Astrocyte of the spinal cord (primary cell): ENCODE measurements at regions not wholly inside any gene's neighbourhood (a gene's known extent, or its start where the extent isn't known, plus 50 kb on each side); places are given as distances from the start of the nearest gene placed in this dataset.

Source experiments
- DNase-seq: peaks from one replicate; pipeline ENCODE4 v3.0.0; 2011; ENCODE audit warnings: low read depth, low spot score
- H3K4me3 ChIP-seq: 2 replicates; pipeline ENCODE4 v1.5.1; 2011; ENCODE audit warnings: low read depth, mild to moderate bottlenecking, low read length, moderate library complexity
- in situ Hi-C: cut with HindIII; loops from 2 replicates; pipeline ENCODE4 v1.10.0; 2017; ENCODE audit warnings: low sequenced_read_pairs
- TF ChIP-seq, protein P1 (sequence below): IDR thresholded peaks from 2 replicates; pipeline ENCODE4 v1.5.1; 2012; ENCODE audit warnings: low read depth, mild to moderate bottlenecking, low read length, inconsistent platforms

DNA sequence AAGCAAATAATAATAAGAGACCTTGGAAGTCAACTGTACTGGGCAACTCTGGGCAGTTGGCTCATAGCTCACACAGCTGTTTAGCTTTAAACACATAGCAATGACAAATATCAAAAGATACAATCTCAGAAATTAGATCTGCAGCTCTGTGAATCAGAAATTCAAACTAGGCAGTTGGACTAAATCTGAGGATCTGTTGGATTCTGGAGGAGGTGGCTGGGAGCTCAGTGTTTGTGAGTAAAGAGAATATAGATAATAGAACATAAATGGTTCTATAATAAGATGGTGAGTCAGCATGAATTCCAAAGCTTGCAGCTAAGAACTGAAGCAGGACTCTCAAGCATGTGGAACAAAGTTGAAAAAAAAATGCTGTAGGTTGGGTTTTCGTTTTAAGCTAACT, 1949.4 kb upstream of the SEL1L start:
- peak; percentile 28 for DNase-seq
- in situ Hi-C loops: no loop called here
- H3K4me3 ChIP-seq: no peak overlapping the region
- TF ChIP-seq, protein P1, sequence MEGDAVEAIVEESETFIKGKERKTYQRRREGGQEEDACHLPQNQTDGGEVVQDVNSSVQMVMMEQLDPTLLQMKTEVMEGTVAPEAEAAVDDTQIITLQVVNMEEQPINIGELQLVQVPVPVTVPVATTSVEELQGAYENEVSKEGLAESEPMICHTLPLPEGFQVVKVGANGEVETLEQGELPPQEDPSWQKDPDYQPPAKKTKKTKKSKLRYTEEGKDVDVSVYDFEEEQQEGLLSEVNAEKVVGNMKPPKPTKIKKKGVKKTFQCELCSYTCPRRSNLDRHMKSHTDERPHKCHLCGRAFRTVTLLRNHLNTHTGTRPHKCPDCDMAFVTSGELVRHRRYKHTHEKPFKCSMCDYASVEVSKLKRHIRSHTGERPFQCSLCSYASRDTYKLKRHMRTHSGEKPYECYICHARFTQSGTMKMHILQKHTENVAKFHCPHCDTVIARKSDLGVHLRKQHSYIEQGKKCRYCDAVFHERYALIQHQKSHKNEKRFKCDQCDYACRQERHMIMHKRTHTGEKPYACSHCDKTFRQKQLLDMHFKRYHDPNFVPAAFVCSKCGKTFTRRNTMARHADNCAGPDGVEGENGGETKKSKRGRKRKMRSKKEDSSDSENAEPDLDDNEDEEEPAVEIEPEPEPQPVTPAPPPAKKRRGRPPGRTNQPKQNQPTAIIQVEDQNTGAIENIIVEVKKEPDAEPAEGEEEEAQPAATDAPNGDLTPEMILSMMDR: no peak

DNA sequence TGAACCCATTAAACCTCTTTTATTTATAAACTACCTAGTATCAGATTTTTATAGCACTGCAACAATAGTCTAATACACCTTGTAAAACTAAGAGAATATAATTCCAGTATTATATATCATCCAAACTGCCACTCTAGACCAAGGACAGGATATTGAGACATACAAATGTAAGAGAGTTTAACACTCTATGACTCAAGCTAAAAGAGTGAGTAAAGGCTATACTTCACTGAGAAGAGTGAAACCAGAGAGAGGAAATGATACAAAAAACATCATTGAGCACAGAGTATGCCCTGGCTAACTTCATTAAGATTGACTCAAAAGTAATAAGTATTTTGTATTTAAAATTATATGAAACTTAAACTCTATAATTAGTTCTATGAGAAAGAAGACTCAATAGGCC, 1951.9 kb upstream of the SEL1L start:
- TF ChIP-seq, protein P1: no peak
- DNase-seq: no peak
- in situ Hi-C loops: no loop called here
- no peak overlapping the region for H3K4me3 ChIP-seq

DNA sequence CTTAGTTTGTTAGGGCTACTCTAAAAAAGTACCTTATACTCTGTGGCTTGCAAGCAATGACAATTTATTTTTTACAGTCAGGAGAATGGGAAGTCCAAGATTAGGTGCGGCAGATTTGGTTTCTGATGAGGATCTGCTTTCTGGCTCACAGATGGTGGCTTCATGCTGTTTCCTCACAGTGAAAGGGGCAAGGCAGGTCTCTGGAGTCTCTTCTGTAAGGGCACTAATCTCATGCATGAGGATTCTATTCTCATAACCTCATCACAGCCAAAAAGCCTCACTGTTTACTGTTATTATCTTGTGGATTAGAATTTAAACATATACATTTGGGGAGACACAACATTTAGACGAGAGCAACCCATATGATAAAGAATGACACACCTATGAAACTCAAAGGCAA, 1957.4 kb upstream of the SEL1L start:
- no peak overlapping the region for H3K4me3 ChIP-seq
- TF ChIP-seq, protein P1: no peak
- no peak for DNase-seq
- in situ Hi-C loops: no loop called here

DNA sequence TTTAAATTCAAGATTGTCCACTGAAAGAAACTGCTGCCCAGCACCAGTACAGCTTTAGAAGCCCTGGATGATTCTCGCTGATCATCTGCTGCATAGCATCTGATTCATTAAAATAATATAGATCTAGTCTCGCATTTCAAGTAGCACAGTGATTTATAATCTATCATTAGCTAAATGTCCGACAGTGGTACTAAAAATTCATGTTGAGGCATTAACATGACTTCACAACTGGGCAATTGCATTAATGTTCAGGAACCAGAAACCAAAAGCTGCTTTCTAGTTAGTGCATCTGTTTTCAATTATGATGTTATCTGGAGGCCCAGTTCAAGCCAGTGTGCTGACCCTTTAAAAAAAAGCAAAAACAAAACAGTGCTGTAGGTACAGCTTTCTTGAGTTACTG, 1987.2 kb upstream of the SEL1L start:
- peak; percentile 64 for DNase-seq
- no peak overlapping the region for H3K4me3 ChIP-seq
- in situ Hi-C loops: no loop called here
- TF ChIP-seq, protein P1: no peak

DNA sequence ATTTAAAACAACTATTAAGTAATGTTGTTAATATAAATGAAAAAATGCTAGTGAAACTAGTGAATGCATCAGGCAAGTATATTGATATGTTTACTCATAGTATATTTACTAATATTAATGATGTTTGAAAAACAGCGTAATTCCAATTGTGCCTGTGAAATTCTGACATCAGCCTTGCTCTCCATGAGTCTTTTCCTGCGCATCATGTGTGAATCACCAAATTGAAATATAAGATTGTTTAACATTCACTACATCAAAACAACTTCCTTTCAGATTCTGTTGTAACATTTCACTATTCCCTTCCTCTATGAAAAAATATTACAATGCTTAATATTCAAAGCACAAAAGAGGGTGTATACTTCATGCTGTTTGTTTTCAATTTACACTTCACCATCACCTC, 1995.9 kb upstream of the SEL1L start:
- H3K4me3 ChIP-seq: no peak overlapping the region
- in situ Hi-C loops: no loop called here
- DNase-seq: no peak
- TF ChIP-seq, protein P1: no peak

DNA sequence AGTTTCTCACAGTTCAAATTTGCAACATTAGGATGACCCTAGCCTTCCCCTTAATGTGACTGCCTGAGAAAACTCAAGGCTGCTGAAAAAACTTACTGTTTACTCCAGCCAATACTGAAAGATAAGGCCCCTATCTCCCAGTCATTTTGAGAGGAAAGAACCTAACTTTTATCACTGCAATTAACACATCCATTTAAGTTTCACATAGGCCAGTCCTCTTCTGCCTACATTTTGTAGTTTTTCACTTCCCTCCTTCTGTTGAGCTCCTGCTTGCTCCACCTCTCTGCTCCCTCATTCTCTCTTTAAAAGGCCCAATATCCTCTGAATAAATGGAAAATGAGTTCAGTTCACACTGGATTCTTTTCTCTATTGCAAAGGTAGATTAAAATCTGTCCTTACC, 1996.2 kb upstream of the FLRT2 start:
- TF ChIP-seq, protein P1: no peak
- in situ Hi-C loops: no loop called here
- no peak for DNase-seq
- H3K4me3 ChIP-seq: no peak overlapping the region

DNA sequence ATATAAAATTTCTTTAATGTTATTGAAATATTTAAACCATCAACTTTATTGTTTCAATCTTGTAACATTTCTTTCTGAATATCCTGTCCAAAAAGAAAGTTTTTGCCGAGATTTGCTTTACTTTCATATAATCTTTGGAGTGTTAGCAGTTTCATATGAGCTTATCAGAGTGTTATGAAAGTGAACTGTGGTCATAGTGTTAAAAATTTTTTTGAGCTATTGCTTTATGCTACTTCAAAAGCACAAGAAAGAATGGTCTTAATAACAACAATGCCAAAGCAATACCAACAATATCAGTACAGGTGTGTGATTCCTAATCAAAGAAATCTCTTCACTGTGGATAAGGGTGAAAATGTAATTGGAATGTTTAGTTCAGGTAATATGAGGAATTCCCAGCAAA, 1994.9 kb upstream of the FLRT2 start:
- in situ Hi-C loops: no loop called here
- TF ChIP-seq, protein P1: no peak
- H3K4me3 ChIP-seq: no peak overlapping the region
- no peak for DNase-seq
